Left ventricle myocardium inferior (tissue), 1 donor: ENCODE measurements at regions not wholly inside any gene's neighbourhood (a gene's known extent, or its start where the extent isn't known, plus 50 kb on each side); places are given as distances from the start of the nearest gene placed in this dataset.

Source experiments
- DNase-seq: peaks from one replicate; pipeline ENCODE4 v3.0.0-alpha.2; 2020
- H3K27ac ChIP-seq: fragments of 200-600 bp; replicated peaks from 2 replicates; pipeline ENCODE4 v1.8.0; 2021
- H3K27me3 ChIP-seq: fragments of 200-600 bp; 2 replicates; pipeline ENCODE4 v1.8.0; 2021; ENCODE audit warnings: low read depth
- H3K36me3 ChIP-seq: fragments of 200-600 bp; 2 replicates; pipeline ENCODE4 v1.8.0; 2021
- H3K4me1 ChIP-seq: fragments of 200-600 bp; 2 replicates; pipeline ENCODE4 v1.8.0; 2021
- H3K4me3 ChIP-seq: fragments of 200-600 bp; 2 replicates; pipeline ENCODE4 v1.8.0; 2021; ENCODE audit warnings: mild to moderate bottlenecking, moderate library complexity
- H3K9me3 ChIP-seq: fragments of 200-600 bp; replicated peaks from 2 replicates; pipeline ENCODE4 v1.8.0; 2021
- intact Hi-C: fragments of 100-400 bp; cut with micrococcal nuclease; formaldehyde crosslinking; loops from one replicate; pipeline ENCODE4 v1.11.0; 2022
- TF ChIP-seq, protein P1 (sequence below): fragments of 200-600 bp; IDR thresholded peaks from 2 replicates; pipeline ENCODE4 v1.8.0; 2021; ENCODE audit warnings: antibody characterized with exemption, mild to moderate bottlenecking, borderline replicate concordance
- donor health status: DM: no; HTN: yes; CAD: no; lungs with severe emphysema.

DNA sequence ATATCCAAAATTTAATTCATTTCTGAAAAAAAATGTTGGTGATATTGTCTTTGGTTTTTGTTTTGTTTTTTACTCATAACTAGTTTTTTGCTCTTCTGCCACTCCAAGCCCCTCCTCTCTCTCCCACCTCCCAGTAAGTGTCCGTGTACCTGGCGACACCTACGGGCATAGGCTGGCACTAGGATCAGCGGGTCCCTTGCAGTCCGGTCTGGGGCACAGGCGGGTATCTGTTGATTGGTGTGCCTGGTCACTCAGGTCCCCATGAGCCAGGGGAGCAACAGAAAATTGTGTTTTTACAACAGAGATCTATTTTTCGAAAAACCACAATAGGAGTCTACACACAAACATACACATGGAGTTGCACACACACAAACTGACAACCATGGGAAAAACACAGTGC lies 104.8 kb downstream of the ZIC5 start:
- Histone ChIP-seq H3K9me3 (no peaks in the 10 kb centered on the region), H3K4me3 (no peak overlapping the region), H3K36me3 (no peaks in the 10 kb centered on the region), H3K27me3 (no peaks in the 10 kb centered on the region), H3K27ac (no peak overlapping the region), H3K4me1 (no peaks in the 10 kb centered on the region)
- intact Hi-C loops: no loop called here
- TF ChIP-seq, protein P1, sequence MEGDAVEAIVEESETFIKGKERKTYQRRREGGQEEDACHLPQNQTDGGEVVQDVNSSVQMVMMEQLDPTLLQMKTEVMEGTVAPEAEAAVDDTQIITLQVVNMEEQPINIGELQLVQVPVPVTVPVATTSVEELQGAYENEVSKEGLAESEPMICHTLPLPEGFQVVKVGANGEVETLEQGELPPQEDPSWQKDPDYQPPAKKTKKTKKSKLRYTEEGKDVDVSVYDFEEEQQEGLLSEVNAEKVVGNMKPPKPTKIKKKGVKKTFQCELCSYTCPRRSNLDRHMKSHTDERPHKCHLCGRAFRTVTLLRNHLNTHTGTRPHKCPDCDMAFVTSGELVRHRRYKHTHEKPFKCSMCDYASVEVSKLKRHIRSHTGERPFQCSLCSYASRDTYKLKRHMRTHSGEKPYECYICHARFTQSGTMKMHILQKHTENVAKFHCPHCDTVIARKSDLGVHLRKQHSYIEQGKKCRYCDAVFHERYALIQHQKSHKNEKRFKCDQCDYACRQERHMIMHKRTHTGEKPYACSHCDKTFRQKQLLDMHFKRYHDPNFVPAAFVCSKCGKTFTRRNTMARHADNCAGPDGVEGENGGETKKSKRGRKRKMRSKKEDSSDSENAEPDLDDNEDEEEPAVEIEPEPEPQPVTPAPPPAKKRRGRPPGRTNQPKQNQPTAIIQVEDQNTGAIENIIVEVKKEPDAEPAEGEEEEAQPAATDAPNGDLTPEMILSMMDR: no peak
- no peak for DNase-seq

DNA sequence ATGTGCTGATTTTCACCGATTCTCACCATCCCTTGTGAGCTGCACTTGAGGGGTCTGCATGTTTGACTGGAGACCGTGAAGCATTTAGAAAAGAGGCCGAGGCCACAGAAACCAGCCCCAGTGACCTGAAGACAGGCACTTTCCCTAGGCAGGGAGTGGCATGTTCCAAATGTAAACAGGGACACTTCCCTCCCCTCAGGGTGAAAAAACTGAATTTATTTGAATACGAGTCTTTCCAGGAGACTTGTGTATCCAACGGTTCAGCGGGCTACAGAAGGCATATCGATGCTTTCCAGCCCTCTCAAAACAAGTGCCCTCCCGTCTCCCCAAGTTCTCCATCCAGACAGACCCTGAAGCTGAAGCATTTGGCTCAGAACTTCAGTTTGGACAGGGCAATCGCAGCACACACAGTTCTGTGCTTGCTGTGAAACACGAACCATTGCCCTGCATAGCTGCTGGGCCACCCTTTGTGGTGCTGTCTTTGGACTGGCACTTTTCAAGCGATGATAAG lies 106.1 kb downstream of the ZIC5 start:
- Histone ChIP-seq H3K4me1 (no peaks in the 10 kb centered on the region), H3K27ac (no peak overlapping the region), H3K4me3 (no peak overlapping the region), H3K9me3 (no peaks in the 10 kb centered on the region), H3K36me3 (no peaks in the 10 kb centered on the region), H3K27me3 (no peaks in the 10 kb centered on the region)
- DNase-seq: no peak
- TF ChIP-seq, protein P1: no peak
- intact Hi-C loops: no loop called here

DNA sequence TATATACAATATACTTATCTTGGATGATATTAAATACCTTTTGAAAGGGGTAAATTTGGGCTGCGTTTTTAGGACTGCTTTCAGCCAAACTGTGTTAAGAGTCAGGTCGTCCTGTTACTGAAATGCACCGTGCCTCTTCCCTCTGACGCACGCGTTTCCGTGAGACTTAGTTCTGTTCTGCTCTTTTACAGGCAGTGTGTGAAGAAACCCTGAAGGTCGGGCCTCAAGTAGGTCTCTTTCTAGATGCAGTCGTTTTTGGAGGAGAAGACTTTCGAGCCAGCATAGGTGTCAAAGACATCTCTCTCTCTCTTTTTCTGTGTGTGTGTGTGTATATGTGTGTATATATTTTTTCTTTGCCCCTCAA lies 107.0 kb downstream of the ZIC5 start:
- TF ChIP-seq, protein P1: no peak
- no peak overlapping the region for H3K4me3 ChIP-seq
- no peak overlapping the region for H3K27ac ChIP-seq
- no peaks in the 10 kb centered on the region for H3K9me3 ChIP-seq
- DNase-seq: no peak
- H3K27me3 ChIP-seq: no peaks in the 10 kb centered on the region
- H3K36me3 ChIP-seq: no peaks in the 10 kb centered on the region
- intact Hi-C loops: no loop called here
- H3K4me1 ChIP-seq: no peaks in the 10 kb centered on the region

DNA sequence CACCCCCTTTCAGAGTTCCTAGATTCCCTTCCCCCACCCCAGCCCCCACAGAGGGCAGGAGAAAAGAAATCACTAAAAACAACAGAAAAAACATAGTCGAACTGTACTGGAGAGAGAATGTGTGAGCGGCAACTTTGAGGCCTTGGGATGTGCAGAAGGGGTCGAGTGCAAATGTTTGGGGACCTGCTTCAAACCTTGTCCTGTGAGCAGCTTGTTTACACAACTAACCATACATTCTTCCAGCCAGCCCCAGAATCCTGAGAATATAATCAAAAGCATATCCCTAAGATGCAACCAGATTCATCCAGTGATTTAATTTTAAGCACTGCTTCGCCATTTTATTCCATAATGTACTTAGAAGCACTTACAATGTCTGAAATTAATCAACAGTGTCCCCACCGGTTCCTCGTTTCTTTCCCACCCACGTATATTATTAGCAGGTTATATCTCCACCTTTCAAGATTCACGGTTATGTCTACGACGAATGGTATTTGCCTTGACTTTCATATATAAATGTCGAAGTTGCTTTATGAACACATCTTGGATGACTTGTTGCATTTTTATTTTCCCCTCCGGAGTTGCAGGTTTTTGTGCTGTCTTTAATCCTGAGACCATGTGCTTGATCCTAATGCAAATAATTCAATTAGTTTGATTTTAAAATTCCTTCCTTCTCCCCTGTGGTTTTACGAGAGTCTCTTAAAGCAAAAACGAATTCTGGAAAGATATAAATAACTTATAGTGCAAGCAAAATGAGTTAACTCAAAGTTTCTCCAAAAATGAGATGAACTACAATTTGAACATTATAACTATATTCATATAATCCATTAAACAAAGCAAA lies 107.6 kb downstream of the ZIC5 start:
- Histone ChIP-seq H3K36me3 (no peaks in the 10 kb centered on the region), H3K4me3 (no peak overlapping the region), H3K27ac (no peak overlapping the region), H3K27me3 (no peaks in the 10 kb centered on the region), H3K4me1 (no peaks in the 10 kb centered on the region), H3K9me3 (no peaks in the 10 kb centered on the region)
- TF ChIP-seq, protein P1: no peak
- DNase-seq: no peak
- intact Hi-C loops: no loop called here

DNA sequence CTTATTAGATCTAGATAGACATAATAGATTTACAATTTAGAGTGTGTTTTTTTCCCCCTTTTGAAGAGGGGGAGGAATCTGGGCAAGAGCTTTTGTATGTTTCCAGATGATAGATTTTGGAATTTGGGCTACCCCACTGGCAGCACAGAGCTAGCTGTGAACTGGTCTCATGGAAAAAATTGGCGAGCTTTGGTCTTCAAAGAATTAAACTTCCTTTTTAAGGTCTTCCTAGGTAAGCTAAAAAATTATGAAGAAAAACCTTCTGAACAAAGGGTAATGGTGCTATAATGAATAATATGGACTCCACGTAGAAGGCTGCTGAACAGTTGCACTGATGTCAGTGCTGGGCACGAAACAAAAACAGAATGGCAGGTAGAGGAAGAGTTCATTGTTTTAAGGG lies 109.3 kb downstream of the ZIC5 start:
- Histone ChIP-seq H3K36me3 (no peaks in the 10 kb centered on the region), H3K9me3 (no peaks in the 10 kb centered on the region), H3K27ac (no peak overlapping the region), H3K4me3 (no peak overlapping the region), H3K27me3 (no peaks in the 10 kb centered on the region), H3K4me1 (no peaks in the 10 kb centered on the region)
- TF ChIP-seq, protein P1: no peak
- DNase-seq: no peak
- intact Hi-C loops: no loop called here
